Activated naive CD4-positive, alpha-beta T cell (primary cell): ENCODE measurements at regions not wholly inside any gene's neighbourhood (a gene's known extent, or its start where the extent isn't known, plus 50 kb on each side); places are given as distances from the start of the nearest gene placed in this dataset.
"Not testable (repeated sequence)": the region's sequence is repeated elsewhere in the genome, so short reads cannot be mapped to it uniquely, and the experiment has no call there.

Experiments used
- DNase-seq, 4 experiments: peaks; one replicate each; lab custom pipeline; 2025; lab: John Stamatoyannopoulos, UW

DNA sequence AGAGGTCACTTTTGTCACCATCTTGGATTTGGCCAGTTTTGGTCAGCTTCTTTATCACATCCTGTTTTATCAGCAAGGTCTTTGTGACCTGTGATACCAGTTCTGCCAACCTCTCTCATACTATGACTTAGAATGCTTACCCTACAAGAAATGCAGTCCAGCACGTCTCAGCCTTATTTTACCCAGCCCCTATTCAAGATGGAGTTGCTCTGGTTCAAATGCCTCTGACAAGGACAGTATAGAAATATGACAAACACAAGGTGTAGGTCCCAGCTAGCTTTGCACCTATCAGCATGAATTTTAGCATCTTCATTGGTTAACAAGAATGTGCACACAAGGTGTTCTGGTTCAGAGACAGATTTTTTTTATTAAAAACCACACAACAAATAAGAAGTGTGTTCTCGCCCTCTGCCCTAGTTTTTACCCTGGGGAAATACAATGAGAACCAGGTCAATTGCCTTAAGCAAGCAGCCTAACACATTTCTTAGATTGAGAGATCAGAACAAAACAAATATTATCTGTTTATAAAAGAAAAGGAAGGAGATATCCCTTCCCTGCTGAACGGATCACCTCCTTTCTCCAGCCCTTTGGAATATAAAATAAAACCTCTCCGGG, 962.3 kb upstream of the PRKX start:
- DNase-seq = no peak

DNA sequence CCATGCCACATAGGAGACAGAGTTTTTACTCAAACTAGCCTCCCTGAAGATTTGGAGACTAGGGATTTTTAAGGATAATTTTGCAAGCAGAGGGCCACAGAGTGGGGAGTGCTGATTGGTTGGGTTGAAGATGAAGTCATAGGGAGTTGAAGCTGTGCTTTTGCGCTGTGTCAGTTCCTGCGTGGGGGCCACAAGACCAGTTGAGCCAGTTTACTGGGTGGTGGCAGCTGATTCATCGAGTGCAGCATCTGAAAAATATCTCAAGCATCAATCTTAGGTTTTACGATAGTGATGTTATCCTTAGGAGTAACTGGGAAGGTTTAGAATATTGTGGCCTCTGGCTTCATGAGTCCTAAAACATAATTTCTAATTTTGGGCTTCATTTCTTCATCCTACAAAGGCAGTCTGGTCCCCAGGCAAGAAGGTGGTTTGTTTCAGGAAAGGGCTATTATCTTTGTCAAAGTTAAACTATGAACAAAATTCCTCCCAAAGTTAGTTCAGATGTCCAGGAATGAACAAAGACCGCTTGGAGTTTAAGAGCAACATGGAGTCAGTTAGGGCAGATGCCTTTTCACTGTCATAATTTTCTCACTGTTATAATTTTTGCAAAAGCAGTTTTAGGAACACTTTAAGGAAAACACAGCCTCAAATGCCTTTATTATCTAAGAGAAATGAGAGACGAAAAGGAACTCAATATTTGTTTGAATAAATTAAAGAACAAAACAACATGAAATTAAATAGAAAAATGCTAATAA, 960.8 kb upstream of the PRKX start:
- DNase-seq = no peak

DNA sequence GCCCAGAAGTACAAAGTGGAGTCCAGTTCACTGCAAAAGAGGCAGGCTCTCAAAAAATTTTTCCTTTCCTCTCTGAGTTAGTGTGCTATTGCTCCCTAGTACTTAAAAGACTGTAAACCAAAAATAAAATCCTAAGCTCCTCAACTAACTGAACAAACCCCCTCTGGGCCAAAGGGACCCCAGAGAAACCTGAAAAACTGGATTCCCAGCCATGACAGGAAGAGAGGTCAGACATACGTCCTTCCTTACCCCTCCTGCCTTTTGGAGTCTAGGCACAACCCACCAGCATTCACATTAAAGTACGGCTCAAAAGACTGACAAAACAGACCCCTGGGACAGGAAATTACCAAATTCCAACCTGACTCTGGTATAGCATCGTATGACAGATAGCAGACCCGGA, 957.9 kb upstream of the PRKX start:
- DNase-seq = no peak

DNA sequence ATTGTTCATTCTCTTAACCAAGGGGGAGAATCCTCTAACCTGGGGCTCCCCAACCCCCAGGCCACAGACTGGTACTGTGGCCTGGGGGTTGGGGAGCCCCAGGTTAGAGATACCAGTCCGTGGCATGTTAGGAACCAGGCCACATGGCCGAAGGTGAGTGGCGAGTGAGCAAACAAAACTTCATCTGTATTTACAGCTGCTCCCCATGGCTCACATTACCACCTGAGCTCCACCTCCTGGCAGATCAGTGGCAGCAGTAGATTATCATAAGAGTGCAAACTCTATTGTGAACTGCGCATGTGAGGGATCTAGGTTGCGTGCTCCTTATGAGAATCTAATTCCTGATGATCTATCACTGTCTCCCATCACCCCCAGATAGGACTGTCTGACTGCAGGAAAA, 957.2 kb upstream of the PRKX start:
- DNase-seq = no peak

DNA sequence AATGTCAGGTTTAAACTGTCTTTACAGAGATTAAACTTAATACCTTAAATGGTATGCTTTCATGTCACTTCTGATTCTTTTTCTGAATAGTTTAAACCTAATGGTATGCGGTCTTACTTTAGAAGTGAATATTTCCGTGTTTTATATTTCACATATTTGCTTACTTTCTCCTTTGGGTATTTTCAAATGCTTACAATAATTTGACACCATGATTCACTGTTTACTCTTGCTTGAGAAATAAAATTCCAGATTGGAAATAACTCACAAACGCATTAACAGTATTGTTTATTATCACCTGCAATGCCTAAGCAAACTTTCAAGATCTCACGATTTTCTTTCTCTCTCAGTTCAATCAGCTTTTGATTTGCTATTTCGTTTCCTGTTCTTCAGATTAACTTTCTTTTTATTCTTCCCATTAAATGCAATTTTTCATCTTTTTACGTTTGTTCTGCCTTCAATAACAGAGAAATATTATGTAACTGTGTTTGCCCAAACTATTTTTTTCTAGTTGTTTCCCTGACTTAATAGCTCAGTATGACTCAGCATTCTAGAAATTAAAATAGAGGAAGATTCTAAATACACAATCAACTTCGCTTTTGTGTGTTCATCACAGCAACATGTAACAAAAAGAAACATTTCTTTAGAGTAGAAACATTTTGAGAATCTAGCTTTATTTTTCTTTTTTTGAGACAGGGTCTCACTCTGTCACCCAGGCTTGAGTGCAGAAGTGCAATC, 955.5 kb upstream of the PRKX start:
- DNase-seq = no peak

DNA sequence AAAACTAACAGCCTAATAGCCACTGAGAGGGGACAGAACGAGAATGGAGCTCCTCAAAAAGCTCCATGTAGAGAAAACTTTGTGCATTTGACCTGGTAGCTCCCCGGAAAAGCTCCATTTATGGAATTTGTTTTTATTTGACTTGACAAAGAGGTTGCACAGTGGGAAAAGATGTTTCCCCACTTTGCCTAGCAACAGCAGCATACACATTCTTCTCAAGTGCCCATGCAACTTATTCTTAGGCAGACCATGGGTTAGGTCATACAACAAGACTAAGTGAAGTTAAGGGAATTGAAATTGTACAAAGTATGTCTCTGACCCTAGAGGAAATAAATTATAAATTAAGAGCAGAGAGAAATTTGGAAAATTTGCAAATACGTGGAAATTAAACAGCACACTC, 949.6 kb upstream of the PRKX start:
- DNase-seq = no peak

DNA sequence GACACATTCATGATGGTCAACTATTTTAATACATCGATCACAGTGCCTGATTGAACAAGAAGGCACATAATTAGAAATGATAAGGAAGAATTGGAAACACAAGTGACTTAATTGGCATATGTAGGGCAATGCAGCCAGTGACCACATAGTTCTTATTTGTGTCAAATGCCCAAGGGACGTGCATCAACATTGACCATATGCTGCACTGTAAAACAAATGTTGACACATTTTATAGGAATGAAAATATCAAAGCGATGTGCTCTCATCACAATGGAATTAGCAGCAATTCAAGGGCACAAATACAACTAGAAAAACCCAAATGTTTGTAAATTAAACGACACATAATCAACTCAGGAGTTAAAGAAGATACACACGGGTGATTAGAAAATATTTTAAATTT, 948.3 kb upstream of the PRKX start:
- no peak for DNase-seq

DNA sequence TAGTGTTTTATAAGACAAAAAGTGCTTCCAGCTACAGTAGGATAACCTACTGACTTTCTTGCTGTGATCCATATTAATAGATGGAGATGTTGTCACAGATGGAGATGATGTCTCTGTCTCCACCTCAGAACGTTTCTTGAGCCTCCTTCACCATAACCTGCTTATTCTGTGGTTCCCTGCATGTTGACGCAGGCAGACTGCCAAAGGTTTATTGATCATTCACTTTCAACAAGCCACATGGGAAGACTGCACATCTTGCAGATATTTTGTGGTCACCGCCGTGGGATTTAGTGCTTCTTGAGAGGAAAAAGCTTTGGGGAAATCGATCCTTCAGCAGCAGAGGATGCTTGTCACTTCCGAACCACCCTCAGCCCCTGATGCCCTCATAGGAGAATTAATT, 943.0 kb upstream of the PRKX start:
- DNase-seq = no peak

DNA sequence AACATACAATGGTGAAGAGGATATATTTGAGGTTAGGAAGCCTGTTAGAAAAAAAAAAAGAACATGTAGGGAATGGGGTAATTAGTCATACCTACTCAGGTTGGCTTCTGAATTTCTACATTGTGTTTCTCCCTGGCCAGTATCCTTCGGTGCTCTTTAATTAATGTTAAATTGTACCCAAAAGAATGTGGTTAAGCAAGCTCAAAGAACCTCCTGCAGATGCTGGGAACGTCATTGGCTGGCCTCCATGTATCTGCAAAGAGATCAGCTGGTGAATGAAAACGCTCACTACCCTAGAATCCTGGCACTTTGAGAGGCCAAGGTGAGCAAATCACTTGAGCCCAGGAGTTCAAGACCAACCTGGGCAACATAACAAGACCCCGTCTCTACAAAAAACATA, 942.3 kb upstream of the PRKX start:
- no peak for DNase-seq

DNA sequence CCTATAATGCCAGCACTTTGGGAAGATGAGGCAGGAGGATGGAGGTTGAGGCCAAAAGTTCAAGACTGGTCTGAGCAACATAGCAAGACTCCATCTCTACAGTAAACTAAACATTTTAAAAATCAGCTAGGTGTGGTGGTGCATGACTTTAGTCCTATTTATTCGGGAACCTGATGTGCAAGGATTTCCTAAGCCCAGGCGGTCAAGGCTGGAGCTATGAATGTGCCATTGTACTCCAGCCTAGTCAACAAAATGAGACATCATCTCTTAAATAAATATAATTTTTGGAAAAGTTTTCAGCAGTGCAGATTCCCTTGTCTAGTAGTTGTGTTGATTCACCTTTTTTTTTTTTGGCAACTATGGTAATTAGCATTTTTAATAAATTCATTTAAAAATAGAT, 928.7 kb upstream of the PRKX start:
- DNase-seq = no peak

DNA sequence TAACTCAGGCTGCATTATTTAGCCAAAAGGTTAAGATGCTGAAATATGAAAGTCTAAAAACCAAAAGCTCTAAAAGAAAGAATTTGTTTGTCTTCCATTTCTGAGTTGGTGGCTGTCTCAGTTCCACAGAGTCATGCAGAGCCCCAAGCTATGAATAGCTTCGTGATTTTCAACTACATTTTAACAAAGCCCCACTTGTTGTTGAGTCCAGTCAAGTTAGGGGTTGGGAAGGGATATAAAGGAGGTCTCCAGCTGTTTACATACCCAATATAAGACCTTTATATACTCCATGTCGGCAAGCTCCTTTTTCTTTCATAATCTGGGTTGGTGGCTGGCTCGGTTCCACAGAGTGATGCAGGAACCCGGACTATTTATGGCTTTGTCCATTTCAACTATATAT, 924.6 kb upstream of the PRKX start:
- DNase-seq = no peak

DNA sequence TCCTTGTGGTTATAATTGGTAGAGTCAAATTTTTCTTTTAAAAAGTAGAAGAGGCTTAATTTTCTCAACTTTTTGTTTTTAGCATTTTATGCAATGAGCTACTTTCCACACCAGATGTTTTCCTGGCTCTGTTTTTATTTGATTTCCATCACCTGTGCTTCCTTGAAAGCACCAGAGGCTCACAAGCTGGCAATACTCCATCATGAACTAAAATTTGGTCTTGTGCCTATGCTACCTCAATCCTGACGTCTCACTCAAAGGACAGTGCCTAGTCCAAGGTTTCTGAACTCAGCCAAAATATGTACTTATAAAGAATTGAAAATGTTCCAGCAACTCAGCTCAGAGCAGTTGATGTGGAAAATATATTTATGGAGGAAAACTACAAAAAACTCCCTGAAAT, 914.0 kb upstream of the PRKX start:
- no peak for DNase-seq

DNA sequence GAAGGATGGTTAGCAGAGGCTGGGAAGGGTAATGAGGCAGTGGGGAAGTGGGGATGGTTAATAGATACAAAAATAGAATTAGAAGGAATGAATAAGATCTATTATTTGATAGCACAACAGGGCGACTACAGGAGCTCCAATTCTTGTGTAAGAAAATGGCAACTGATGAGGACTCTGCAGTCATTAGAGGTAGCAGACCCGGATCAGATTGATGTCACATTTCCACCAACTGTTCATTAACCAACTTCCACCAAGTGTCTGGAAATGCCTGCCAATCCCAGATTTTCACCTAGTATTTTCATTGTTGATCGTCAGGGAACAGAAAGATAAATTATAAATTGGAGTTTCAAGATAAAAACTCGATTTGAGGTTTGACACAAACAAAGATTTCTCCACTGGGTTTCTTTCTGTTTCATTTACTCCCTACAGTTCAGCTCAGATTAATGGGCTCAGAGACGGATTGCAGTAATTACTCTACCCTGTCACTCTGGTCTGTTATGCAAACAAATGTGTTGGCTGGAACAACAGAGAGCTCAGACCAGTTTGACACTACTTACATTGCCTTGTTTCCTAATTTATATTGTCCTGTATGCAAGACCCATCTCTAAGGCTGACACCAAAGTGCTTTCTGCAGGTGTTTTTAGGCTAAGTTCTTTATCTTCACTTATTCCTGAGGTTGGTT, 909.2 kb upstream of the PRKX start:
- DNase-seq = no peak

DNA sequence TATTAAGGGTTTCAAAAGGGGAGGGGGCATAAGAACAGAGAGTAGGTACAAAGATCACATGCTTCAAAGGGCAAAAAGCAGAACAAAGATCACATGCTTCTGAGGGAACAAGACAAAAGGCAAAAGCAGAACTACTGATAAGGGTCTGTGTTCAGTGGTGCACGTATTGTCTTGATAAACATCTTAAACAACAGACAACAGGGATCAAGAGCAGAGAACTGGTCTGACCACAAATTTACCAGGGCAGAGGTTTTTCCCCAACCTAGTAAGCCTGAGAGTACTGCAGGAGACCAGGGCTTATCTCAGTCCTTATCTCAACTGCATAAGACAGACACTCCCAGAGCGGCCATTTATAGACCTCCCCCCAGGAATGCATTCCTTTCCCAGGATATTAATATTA, 900.2 kb upstream of the PRKX start:
- DNase-seq = not testable (repeated sequence)

DNA sequence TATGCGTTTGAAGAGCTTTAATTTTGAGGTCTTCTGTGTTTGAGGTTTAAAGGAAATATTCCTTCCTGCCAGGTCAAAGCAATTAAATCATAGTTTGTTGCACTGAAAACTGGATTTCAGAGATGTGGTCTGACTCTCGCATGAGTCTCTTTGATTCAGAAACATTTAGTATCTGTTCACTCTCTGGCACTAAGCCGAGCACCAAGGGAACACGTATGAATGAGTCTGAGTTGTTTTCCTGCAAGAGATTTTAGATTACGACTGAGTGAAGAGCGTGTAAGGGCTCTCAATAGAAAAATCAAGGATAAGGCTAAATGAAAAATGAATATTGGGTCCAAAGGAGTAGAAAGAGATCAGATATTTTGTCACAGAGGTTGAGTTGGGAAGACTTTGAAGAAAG, 875.4 kb upstream of the PRKX start:
- DNase-seq = no peak

DNA sequence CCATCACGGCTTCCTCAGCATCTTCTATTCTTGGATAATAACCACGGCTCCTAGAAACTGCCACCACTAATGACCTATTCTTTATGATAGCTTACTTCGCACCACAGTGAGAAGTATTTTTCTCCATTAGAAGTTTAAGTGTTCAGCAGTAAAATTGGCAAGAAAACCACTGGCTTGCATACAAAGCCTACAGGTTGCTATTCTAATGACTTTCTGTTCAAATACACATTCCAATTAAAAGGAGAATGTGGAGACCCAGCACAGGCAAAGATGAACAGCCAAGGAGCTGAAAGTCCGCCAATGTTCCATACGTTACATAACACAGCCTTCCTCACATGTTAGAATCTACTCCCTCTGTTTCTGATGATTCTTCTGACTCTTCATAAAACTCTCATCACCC, 875.0 kb upstream of the PRKX start:
- no peak for DNase-seq

DNA sequence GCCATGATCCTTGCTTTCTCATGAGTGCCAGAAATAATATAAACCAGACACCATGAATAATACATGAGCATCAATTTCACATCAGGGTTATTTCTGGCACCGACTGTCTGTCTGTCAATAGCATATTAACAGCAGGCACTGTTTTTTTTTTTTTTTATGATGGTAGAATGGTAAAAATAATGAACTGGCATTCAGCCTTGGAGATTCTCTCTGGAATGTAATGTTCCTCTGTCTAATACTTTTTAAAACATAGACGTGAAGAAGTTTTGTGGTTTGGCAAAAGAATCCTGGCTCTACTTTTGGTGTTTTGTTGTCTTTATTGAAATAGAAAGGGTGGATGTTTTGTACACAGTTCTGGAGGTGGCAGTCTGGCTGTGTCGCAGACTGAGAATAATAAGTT, 874.6 kb upstream of the PRKX start:
- no peak for DNase-seq

DNA sequence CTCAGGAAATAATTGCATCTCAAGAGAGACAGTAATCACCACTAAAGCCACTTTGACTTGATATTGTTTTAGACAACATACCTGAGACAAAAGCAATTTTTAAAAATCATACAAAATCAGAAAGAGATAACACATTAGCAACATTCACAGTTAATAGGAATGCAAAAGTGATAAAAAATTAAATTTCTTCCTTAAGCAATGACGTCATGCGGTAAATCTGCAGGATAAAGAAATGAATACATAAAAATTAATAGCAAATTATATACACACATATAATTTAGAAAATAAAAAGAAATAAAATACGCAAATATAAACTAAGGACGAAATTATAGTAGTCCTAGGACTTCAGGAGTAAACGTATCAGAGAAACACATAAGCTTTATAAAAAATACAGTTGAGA, 866.5 kb upstream of the PRKX start:
- no peak for DNase-seq

DNA sequence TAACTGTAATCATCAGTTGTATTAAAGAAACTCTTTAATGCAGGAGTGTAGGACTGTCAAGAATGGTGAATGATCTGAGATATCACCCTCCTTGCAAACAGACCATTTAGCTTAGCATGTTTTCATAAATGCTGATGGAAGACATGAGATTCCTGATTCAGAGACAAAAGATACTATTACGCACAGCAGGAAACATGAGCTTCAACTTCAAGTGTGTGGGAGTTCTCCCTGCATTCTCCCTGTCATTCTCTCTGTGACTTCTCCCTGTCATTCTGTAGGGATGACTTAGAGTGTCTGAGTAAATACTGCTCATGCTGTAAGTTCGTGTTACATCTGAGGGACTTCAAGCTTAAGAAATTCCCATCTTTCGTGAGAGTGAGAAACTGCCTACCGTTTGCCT, 866.0 kb upstream of the PRKX start:
- DNase-seq = no peak

DNA sequence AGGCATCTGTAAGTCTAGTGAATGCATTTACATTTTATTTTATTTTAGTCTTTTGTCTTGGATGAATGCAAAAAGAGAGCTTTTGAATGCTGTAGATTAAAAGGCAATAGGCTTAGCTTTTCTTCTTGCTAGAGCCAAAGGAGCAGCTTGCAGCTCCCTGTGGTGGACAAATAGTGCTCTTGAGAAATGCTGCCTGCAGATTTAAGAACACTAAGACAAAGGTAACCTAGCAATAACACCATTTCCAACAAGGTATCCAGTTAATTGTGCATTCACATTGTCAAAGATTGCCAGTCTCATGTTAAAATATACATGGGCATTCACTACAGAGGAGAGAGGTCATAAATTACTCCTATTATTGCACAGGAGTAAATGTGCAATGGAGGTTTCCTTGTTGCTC, 859.2 kb upstream of the PRKX start:
- DNase-seq = no peak

DNA sequence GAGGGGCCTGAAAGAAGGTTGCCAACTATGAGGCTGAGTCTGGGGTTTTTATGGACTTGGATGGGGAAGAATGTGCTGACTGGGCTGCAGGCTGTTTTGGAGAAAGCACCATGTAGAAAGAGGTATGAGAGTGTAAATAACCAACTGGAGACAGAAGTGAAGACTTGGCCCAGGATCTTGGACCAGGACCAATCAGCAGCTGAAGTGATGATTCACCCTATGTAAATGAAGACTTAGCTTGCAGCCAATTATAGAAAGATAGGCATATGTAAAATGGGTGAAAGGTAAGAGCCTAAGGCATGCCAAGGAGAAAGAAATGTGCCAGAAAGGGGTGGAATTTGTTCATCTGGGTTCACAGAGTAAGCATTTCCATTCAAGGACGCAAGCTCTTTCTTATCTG, 856.7 kb upstream of the PRKX start:
- no peak for DNase-seq

DNA sequence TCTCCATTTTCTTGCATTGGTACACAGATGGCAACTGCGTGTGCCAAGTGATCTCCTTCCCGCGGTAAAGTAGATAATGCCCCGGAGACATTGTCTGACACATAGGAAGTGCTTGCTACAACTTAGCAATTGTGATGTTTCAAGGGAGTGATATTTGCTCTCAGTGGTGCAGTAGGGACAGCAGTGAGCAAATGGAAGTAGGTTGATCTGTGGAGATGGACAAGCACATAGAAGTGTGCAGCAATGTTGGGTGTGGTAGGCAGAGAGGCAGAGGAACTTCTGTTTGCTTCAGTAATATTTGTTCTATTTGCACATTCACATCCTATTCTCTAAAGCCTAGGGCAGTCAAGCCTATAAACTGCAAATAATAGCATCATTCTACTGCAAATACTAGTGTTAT, 846.7 kb upstream of the PRKX start:
- DNase-seq = no peak

DNA sequence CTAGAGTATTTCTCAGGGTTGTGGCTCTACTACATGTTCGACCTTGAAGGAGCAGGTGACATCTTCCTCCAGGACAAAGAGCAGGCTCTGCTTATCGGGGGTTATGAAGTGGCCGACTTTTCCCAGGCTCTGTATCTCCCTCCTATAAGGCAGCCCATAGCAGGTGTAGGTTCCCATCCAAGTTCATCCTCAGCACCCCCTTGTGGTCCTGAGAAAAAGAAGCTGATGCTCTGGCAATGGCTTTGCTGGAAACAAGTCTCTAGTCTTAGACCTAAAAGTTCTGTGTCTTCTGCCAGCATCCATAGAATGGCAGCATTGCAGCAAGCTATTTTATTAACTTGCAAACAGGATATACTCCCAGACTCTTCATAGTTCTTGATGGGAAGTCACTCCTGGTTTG, 836.6 kb upstream of the PRKX start:
- DNase-seq = no peak
